ENCODE measurements at regions not wholly inside any gene's neighbourhood (a gene's known extent, or its start where the extent isn't known, plus 50 kb on each side); places are given as distances from the start of the nearest gene placed in this dataset.

- no peak for DNase-seq (ENCODE audit: low read depth)
These were observed 64.3 kb upstream of the TTC34 start for GRCh38 chr1:2865571-2866421.

DNA sequence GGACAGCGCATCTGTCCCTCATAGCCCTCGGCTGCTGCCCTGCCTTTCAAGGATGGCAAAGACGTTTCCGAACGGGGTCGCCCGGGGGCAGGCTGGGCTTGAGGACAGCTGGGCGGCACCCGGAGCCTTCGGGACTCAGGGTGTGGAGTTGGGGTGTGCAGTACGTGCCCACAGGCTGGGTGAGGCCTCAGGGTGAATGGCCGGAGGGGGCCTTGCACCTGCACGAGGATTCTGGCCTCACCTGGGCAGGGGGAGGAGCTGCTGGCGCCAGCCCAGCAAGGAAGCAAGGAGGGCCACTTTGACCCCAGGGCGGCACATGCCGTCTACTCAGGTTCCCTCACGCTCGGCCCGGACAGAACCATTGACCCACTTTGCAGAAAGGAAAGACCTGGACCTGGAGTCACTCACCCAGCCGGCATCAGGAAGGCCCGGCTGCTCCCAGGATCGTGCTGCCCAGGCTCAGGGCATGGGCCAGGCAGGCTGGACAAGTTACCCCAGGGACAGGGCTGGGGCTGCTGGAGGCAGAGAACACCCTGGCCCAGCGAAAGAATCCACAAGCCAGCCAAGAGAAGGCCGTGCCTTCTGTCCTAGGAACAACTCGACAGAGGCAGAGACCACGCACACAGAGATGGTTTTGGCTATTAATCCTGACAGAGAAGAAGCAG, 65.1 kb upstream of the TTC34 start:
- no peak for DNase-seq (ENCODE audit: low read depth)

- no peak for DNase-seq (ENCODE audit: low read depth)
These were observed 65.6 kb upstream of the TTC34 start for GRCh38 chr1:2867087-2867425.

DNA sequence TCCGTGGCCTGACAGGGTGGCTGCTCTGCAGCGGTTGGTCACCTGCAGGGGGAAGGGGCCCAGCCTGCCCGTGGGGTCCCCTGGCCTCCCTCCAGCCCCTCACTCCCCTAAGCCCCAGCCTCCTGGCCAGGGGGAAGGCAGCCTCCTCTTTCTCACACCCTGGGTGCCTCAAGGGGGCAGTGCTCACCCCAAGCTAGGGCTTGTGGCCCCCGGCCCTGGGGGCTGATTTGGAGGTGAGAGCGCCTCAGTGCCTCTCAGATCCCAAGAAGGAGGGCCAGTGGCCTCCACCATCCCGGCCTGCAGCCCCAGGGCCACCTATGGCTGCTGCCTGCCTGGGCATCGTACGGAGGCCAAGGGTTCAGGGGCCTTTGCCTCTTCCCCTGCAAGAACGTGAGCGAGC, 66.4 kb upstream of the TTC34 start:
- DNase-seq (ENCODE audit: low read depth): no peak

DNA sequence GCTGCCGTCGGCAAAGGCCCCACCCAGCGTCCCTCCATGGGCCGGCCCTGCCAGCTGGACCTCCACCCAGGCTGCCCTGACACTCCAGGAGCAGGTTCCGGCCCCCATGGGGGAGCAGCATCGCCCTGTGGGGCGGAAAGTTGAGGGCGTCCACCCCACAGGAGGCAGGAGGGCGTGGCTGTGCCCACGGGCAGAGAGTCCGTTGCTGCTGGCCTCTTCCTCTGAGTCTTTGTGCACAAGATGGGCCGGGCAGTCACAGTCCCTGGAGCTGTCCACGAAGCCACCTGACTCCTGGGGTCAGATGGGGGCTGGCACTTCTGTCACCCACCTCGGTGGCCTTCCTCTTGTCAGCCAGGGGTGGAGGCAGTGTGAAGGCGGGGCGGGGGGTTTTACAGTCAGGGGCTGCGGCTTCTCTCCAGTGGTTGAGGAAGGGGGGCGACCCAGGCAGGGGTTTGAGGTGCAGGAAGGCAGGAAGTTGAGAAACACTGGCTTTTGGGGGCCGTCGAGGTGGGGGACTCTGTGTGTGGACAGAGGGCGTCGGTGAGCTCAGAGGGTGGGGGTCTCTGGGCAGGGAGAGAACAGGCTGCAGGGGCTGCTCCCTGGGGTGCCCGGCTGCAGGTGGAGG, 67.2 kb upstream of the TTC34 start:
- no peak for DNase-seq (ENCODE audit: low read depth)

GRCh38 chr1:2871246-2871815, 69.8 kb upstream of the TTC34 start:
- DNase-seq (ENCODE audit: low read depth): no peak

- DNase-seq (ENCODE audit: low read depth): no peak
These were observed 72.7 kb upstream of the TTC34 start for GRCh38 chr1:2874207-2874606.

DNA sequence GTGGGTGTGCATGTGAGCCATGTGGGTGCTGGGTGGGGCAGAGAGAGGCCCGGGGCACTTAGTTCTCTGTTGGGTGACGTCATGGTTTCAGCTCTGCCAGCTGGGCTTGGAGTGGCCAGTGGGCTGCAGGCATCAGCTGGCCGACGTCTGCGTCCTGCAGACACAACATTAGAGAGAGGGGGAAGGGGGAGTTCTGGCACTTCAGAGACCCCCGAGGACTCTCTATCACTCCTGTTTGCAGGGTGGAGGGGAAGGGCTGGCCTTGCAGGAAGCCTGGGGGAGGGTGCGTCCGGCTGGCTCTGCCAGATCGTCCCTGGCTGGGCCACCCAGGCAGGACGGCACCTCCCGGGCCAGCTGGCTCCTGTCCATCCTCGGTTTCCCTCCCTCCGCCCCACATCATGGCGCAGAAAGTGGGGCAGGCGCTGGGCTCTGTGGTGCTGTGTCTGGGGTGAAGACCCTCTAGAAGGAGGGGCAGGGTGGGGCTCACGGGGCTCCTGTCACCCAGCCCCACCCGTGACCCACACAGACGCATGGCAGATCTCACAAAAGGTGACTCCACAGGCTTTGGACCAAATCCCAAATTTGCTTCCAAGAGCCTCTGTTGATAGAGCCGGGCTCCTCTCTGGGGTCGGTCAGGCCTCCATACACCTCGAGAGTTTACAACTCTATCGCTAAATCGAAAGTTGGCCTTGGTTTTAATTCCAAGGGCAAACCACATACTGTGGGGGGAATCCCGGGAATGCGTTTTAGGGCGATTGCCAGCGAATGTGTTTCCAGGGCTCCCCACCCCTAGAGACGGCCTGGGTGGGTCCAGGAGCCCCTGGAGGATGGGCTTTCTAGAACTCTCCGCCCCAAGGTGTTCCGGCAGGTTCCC, 73.4 kb upstream of the TTC34 start:
- DNase-seq (ENCODE audit: low read depth): no peak

DNA sequence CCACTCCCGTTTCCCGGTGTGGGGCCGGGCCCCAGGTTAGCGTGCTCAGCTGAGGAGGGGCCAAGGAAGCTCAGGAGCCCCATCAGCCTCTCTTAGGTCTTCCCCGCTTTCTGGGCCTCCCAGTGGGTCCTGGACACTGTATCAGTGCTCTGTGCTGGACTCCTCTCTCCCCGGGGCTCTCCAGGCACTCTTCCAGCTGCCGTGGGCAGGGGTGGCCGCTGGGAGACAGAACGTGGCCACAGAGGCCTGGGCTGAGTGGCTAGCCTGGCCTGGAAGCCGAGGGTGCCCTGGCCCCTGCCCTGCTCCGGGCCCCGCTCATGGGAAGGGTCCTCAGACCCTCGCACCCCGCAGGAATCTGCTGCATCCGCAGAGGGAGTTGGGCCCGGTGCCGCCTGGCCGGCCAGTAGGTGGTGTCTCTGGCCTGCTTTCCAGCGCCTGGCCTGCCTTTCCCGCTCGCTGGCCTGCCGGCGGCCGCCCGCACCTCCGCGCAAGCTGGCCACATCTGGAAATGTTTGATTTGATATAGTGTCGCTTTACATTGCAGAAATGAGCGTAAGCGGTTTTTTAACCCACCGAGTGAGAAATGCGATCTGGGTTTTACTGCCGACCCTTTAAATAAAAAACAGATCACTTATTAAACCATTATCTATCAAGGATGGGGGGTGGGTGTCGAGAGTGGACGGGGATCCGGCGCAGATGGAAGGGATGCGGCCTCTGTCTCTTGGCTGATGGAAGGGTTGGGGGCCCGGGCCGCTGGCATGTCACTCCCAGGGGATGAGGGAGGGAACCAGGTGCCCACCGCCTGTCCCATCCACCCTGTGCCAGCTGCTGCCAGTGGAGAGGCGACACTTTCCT, 74.4 kb upstream of the TTC34 start:
- no peak for DNase-seq (ENCODE audit: low read depth)

DNA sequence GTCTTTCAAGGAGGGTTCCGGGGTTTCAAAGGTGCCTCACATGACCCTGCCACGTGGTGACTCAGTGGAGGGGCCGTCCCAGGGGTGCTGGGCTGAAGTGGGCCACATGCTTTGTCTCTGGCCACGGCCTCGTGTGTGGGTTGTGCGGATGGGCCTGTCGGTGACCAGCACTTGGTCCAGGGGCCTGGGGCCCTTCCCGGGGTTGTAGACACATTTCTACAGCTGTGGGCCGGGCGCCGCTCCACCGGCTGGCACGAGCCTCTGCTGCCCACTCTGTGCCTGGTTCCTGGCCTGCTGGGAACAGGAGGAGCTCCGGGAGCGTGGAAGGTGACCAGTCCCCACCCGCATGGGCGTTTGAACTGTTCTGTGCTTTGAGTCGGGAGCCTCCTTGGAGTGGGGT, 75.4 kb upstream of the TTC34 start:
- no peak for DNase-seq (ENCODE audit: low read depth)

DNA sequence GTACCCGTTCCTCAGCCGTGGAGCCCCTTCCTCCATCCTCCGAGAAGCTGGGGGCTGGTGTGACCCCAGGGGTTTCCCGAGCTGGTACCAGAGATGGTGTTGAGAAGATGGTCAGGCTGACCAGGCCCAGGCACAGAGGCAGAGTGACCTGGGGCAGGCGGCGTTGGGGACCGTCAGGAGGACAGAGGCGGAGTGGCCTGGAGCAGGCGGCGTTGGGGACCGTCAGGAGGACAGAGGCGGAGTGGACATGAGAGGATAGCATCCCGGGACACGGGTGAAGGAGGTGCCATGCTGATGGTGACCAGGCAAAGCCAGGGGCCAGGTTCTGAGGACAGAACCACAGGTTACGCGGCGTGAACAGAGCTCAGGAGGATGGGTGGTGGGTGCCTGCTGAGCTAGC, 75.9 kb upstream of the TTC34 start:
- DNase-seq (ENCODE audit: low read depth): no peak

DNA sequence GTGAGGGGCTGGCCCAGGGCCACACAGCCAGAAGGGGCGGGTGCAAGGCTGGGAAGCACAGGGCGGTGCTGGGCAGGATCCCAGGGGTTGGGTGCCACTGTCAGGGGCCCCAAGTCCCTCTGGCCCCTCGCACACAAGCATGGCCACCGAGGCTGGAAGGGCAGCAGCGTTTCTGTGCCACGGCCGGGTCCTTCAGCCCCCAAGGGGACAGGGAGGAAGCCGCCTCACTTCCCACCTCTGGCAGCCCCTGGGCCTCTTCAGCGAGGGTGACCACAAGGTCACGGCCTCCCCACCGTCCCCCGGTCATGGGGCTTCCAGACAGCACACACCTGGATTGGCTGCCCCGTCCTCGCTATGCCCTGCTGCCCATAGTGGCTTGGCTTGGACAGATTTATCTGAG, 77.1 kb upstream of the TTC34 start:
- DNase-seq (ENCODE audit: low read depth): no peak

GRCh38 chr1:2879026-2879425, 77.5 kb upstream of the TTC34 start:
- DNase-seq (ENCODE audit: low read depth): no peak

GRCh38 chr1:2879591-2879990, 78.1 kb upstream of the TTC34 start:
- DNase-seq (ENCODE audit: low read depth): no peak

- DNase-seq (ENCODE audit: low read depth): no peak
These were observed 78.6 kb upstream of the TTC34 start for GRCh38 chr1:2880086-2880485.

- no peak for DNase-seq (ENCODE audit: low read depth)
These were observed 79.4 kb upstream of the TTC34 start for GRCh38 chr1:2880812-2881295.

- DNase-seq (ENCODE audit: low read depth): no peak
These were observed 80.1 kb upstream of the TTC34 start for GRCh38 chr1:2881556-2881955.

- no peak for DNase-seq (ENCODE audit: low read depth)
These were observed 81.6 kb upstream of the TTC34 start for GRCh38 chr1:2882966-2883696.

GRCh38 chr1:2885001-2885400, 83.5 kb upstream of the TTC34 start:
- no peak for DNase-seq (ENCODE audit: low read depth)

- no peak for DNase-seq (ENCODE audit: low read depth)
These were observed 85.1 kb upstream of the TTC34 start for GRCh38 chr1:2886631-2887030.
